ENCODE measurements at regions not wholly inside any gene's neighbourhood (a gene's known extent, or its start where the extent isn't known, plus 50 kb on each side); places are given as distances from the start of the nearest gene placed in this dataset.

GRCh38 chr13:76533251-76533650 lies 353.0 kb downstream of the KCTD12 start:
- Mint-ChIP-seq H3K36me3 (ENCODE audit: unreplicated experiment) (no peaks in the 10 kb centered on the region), H3K27me3 (ENCODE audit: unreplicated experiment) (peaks cover 14% of the 10 kb centered on the region), H3K9me3 (ENCODE audit: unreplicated experiment) (no peaks in the 10 kb centered on the region), H3K4me1 (ENCODE audit: unreplicated experiment) (no peaks in the 10 kb centered on the region), H3K4me3 (ENCODE audit: unreplicated experiment) (no peak overlapping the region), H3K27ac (ENCODE audit: unreplicated experiment) (no peak overlapping the region)
- TF ChIP-seq CTCF (IDR thresholded peaks at IDR 0.05), result no peak
- no peak for DNase-seq (ENCODE audit: extremely low spot score, unreplicated experiment)

GRCh38 chr13:76527041-76527440 lies 359.2 kb downstream of the KCTD12 start:
- no peaks in the 10 kb centered on the region for H3K9me3 Mint-ChIP-seq (ENCODE audit: unreplicated experiment)
- no peak overlapping the region for H3K27ac Mint-ChIP-seq (ENCODE audit: unreplicated experiment)
- H3K27me3 Mint-ChIP-seq (ENCODE audit: unreplicated experiment), result peaks cover 19% of the 10 kb centered on the region
- TF ChIP-seq CTCF (IDR thresholded peaks at IDR 0.05), result no peak
- H3K36me3 Mint-ChIP-seq (ENCODE audit: unreplicated experiment), result no peaks in the 10 kb centered on the region
- DNase-seq (ENCODE audit: extremely low spot score, unreplicated experiment), result no peak
- H3K4me1 Mint-ChIP-seq (ENCODE audit: unreplicated experiment), result peaks cover 2% of the 10 kb centered on the region
- H3K4me3 Mint-ChIP-seq (ENCODE audit: unreplicated experiment), result no peak overlapping the region

- Mint-ChIP-seq H3K9me3 (ENCODE audit: unreplicated experiment) (no peaks in the 10 kb centered on the region), H3K36me3 (ENCODE audit: unreplicated experiment) (no peaks in the 10 kb centered on the region), H3K4me1 (ENCODE audit: unreplicated experiment) (peaks cover 3% of the 10 kb centered on the region), H3K27me3 (ENCODE audit: unreplicated experiment) (peaks cover 15% of the 10 kb centered on the region), H3K27ac (ENCODE audit: unreplicated experiment) (no peak overlapping the region), H3K4me3 (ENCODE audit: unreplicated experiment) (no peak overlapping the region)
- TF ChIP-seq CTCF (IDR thresholded peaks at IDR 0.05), result no peak
- DNase-seq (ENCODE audit: extremely low spot score, unreplicated experiment), result no peak
These were observed 362.4 kb downstream of the KCTD12 start for GRCh38 chr13:76523740-76524340.

- H3K27ac Mint-ChIP-seq (ENCODE audit: unreplicated experiment), result no peak overlapping the region
- no peaks in the 10 kb centered on the region for H3K36me3 Mint-ChIP-seq (ENCODE audit: unreplicated experiment)
- H3K4me3 Mint-ChIP-seq (ENCODE audit: unreplicated experiment), result no peak overlapping the region
- H3K4me1 Mint-ChIP-seq (ENCODE audit: unreplicated experiment), result peaks cover 3% of the 10 kb centered on the region
- no peak for DNase-seq (ENCODE audit: extremely low spot score, unreplicated experiment)
- peaks cover 16% of the 10 kb centered on the region for H3K27me3 Mint-ChIP-seq (ENCODE audit: unreplicated experiment)
- no peak for TF ChIP-seq CTCF (IDR thresholded peaks at IDR 0.05)
- no peaks in the 10 kb centered on the region for H3K9me3 Mint-ChIP-seq (ENCODE audit: unreplicated experiment)
These were observed 364.0 kb downstream of the KCTD12 start for GRCh38 chr13:76522083-76522755.

GRCh38 chr13:76519685-76520084 lies 366.5 kb downstream of the KCTD12 start:
- Mint-ChIP-seq H3K27ac (ENCODE audit: unreplicated experiment) (no peak overlapping the region), H3K9me3 (ENCODE audit: unreplicated experiment) (no peaks in the 10 kb centered on the region), H3K27me3 (ENCODE audit: unreplicated experiment) (peaks cover 32% of the 10 kb centered on the region), H3K4me1 (ENCODE audit: unreplicated experiment) (peaks cover 3% of the 10 kb centered on the region), H3K36me3 (ENCODE audit: unreplicated experiment) (no peaks in the 10 kb centered on the region), H3K4me3 (ENCODE audit: unreplicated experiment) (no peak overlapping the region)
- DNase-seq (ENCODE audit: extremely low spot score, unreplicated experiment), result no peak
- no peak for TF ChIP-seq CTCF (IDR thresholded peaks at IDR 0.05)
